Colon (tissue), 2 donors: ENCODE measurements at regions not wholly inside any gene's neighbourhood (a gene's known extent, or its start where the extent isn't known, plus 50 kb on each side); places are given as distances from the start of the nearest gene placed in this dataset.
"Not testable (repeated sequence)": the region's sequence is repeated elsewhere in the genome, so short reads cannot be mapped to it uniquely, and the experiment has no call there.

Experiments used
- FAIRE-seq: peaks from 2 replicates; lab custom pipeline; 2012; peaks lifted over from hg19 to GRCh38; lab: Jason Lieb, UNC
- donor health status: control.
- donor health status: control.

- FAIRE-seq, result no peak
These were observed 428.8 kb upstream of the TBL1XR1 start for GRCh38 chr3:177626045-177626444.

GRCh38 chr3:177628095-177628719, 430.9 kb upstream of the TBL1XR1 start:
- FAIRE-seq, result not testable (repeated sequence)

GRCh38 chr3:177629276-177629675, 432.0 kb upstream of the TBL1XR1 start:
- FAIRE-seq, result no peak

- no peak for FAIRE-seq
These were observed 436.5 kb upstream of the TBL1XR1 start for GRCh38 chr3:177633671-177634207.

- FAIRE-seq, result not testable (repeated sequence)
These were observed 438.4 kb upstream of the TBL1XR1 start for GRCh38 chr3:177635601-177636106.

- FAIRE-seq, result no peak
These were observed 443.2 kb upstream of the TBL1XR1 start for GRCh38 chr3:177640319-177640965.

- FAIRE-seq, result no peak
These were observed 443.9 kb upstream of the TBL1XR1 start for GRCh38 chr3:177641206-177641605.

GRCh38 chr3:177642042-177642803, 444.9 kb upstream of the TBL1XR1 start:
- FAIRE-seq, result no peak

GRCh38 chr3:177642804-177643125, 445.5 kb upstream of the TBL1XR1 start:
- FAIRE-seq, result no peak

- no peak for FAIRE-seq
These were observed 449.5 kb upstream of the TBL1XR1 start for GRCh38 chr3:177646749-177647148.

- no peak for FAIRE-seq
These were observed 450.1 kb upstream of the TBL1XR1 start for GRCh38 chr3:177647341-177647740.

GRCh38 chr3:177647876-177648275, 450.6 kb upstream of the TBL1XR1 start:
- FAIRE-seq, result no peak

- no peak for FAIRE-seq
These were observed 455.4 kb upstream of the TBL1XR1 start for GRCh38 chr3:177652556-177653291.

- FAIRE-seq, result no peak
These were observed 460.0 kb upstream of the TBL1XR1 start for GRCh38 chr3:177657243-177657642.

GRCh38 chr3:177658354-177658753, 461.1 kb upstream of the TBL1XR1 start:
- FAIRE-seq, result no peak

- FAIRE-seq, result not testable (repeated sequence)
These were observed 467.3 kb upstream of the TBL1XR1 start for GRCh38 chr3:177664380-177665103.

GRCh38 chr3:177665122-177665808, 468.0 kb upstream of the TBL1XR1 start:
- no peak for FAIRE-seq

- FAIRE-seq, result no peak
These were observed 475.1 kb upstream of the TBL1XR1 start for GRCh38 chr3:177672252-177672911.

- FAIRE-seq, result no peak
These were observed 476.0 kb upstream of the TBL1XR1 start for GRCh38 chr3:177673112-177673914.
